CD4-positive, alpha-beta T cell (primary cell): ENCODE measurements at regions not wholly inside any gene's neighbourhood (a gene's known extent, or its start where the extent isn't known, plus 50 kb on each side); places are given as distances from the start of the nearest gene placed in this dataset.

Source experiments
- ATAC-seq: fragments of 200-7000 bp; cut with Tn5 transposase; one replicate; pipeline ENCODE4 v1.10.0; 2022; ENCODE audit warnings: mild to moderate bottlenecking; ENCODE audit not compliant: poor library complexity
- CTCF ChIA-PET: fragments of 350-600 bp; sonication (Branson Sonifier 250); formaldehyde crosslinking; loops from one replicate; lab custom pipeline; 2021; ENCODE audit warnings: antibody characterized with exemption, inconsistent platforms; lab: Charles Lee
- POLR2A ChIA-PET: fragments of 350-600 bp; sonication (Branson Sonifier 250); formaldehyde crosslinking; loops from one replicate; lab custom pipeline; 2021; ENCODE audit warnings: antibody characterized with exemption, inconsistent platforms; lab: Charles Lee
- DNase-seq, 14 experiments: peaks; one replicate each; pipeline ENCODE4 v3.0.0-alpha.2; 2013 to 2020; ENCODE audit warnings: mixed read lengths in 2 of 14
- H3K27ac ChIP-seq, 2 donors: one replicate each; pipeline versions ENCODE4 v1.5.1 to v1.7.0; 2013; ENCODE audit warnings: low read length in 2 of 2, low read depth in 1 of 2, mild to moderate bottlenecking in 1 of 2
- H3K27me3 ChIP-seq, 2 experiments: 1 replicate in 1 of 2; 2 replicates in 1 of 2; pipeline versions ENCODE4 v1.6.1 to v1.7.0; 2013; ENCODE audit warnings: low read length in 2 of 2, control low read depth in 1 of 2, mild to moderate bottlenecking in 1 of 2, moderate library complexity in 1 of 2; ENCODE audit not compliant: insufficient read depth in 2 of 2, control insufficient read depth in 1 of 2
- H3K36me3 ChIP-seq: one replicate; pipeline ENCODE4 v1.6.1; 2013; ENCODE audit warnings: low read length, control low read depth; ENCODE audit not compliant: insufficient read depth
- H3K4me1 ChIP-seq: one replicate; pipeline ENCODE4 v1.6.1; 2013; ENCODE audit warnings: low read length, control low read depth; ENCODE audit not compliant: insufficient read depth
- H3K4me3 ChIP-seq: one replicate; pipeline ENCODE4 v1.5.1; 2013; ENCODE audit warnings: mild to moderate bottlenecking, low read length, moderate library complexity
- H3K9me3 ChIP-seq, 2 experiments: 1 replicate in 1 of 2; 2 replicates in 1 of 2; pipeline versions ENCODE4 v1.6.1 to v1.7.0; 2013; ENCODE audit warnings: low read length in 2 of 2, mild to moderate bottlenecking in 2 of 2, control low read depth in 1 of 2, moderate library complexity in 1 of 2; ENCODE audit not compliant: control insufficient read depth in 1 of 2, insufficient read depth in 1 of 2
- H3K27ac Mint-ChIP-seq: one replicate; pipeline ENCODE4 v1.8.0; 2020; ENCODE audit warnings: mixed read lengths
- H3K27me3 Mint-ChIP-seq: one replicate; pipeline ENCODE4 v1.8.0; 2021; ENCODE audit warnings: mixed read lengths
- H3K36me3 Mint-ChIP-seq: one replicate; pipeline ENCODE4 v1.8.0; 2021; ENCODE audit warnings: low read depth, mixed read lengths
- H3K4me1 Mint-ChIP-seq: one replicate; pipeline ENCODE4 v1.8.0; 2021; ENCODE audit warnings: low read depth, mixed read lengths
- H3K4me3 Mint-ChIP-seq: one replicate; pipeline ENCODE4 v1.8.0; 2020; ENCODE audit warnings: mild to moderate bottlenecking, mixed read lengths
- H3K9me3 Mint-ChIP-seq: one replicate; pipeline ENCODE4 v1.8.0; 2020; ENCODE audit warnings: mixed read lengths
- intact Hi-C, 2 experiments: fragments of 100-400 bp; cut with DNase I in 1 of 2; cut with micrococcal nuclease in 1 of 2; formaldehyde crosslinking; loops; one replicate each; pipeline versions ENCODE4 v1.15.1 to v1.9.0; 2023 to 2025; cut with DNase I, micrococcal nuclease
- TF ChIP-seq, protein P1 (sequence below): fragments of 200-600 bp; IDR thresholded peaks from one replicate; pipeline ENCODE4 v1.8.0; 2022; ENCODE audit warnings: antibody characterized with exemption, mild to moderate bottlenecking

DNA sequence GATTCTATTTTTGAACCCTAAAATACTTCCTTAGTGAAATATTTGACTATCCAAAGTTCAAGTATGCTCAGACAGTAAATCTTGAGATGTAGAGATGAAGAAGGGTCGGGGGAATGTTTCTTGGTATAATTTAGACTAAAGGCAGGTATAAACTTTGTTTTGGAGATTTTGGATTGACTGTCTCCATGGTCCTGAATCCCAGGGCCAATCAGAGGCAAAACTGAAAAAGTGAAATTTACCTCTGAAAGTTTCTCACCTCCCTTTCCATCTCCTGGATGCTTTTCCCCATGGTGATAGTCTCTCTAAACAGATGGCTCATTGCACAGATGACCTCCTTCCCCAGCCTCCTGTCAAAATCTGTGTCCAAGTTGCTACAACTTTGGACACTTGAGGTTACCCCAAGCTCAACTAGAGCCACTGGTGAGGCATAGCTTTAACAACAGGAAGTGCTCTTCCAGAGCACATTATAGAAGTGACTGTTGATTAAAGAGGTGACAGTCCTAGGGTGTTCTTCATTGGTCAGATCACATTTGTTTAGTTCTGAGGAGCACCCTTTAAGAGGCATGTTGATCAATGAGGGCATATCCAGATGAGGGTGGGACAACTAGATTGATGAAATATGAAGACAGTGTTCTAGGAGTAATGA, 128.4 kb downstream of the AKAP11 start:
- no peak overlapping the region for H3K27ac Mint-ChIP-seq
- intact Hi-C loops = no loop called here
- H3K27me3 ChIP-seq = no peaks in the 10 kb centered on the region

DNA sequence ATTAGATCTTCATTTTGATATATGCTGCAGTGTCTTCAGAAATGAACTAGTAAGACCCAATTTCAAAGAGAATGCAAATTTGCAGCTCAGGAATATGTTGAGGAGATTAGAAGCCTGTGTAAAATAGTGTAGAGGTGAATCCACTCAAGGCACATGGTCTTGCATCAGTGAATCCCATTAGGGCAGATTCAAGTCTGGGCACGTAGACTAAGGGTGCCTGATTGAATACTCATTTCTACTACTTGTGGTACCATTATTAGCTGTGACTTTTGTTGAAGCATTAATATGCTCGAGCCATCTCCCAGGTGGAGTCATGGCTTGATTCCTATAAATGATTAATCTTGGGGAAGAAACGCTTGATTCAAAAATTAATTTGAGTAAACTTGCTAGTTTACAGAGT, 129.4 kb downstream of the AKAP11 start:
- Histone ChIP-seq H3K9me3 (no peaks in the 10 kb centered on the region), H3K36me3 (no peaks in the 10 kb centered on the region), H3K27ac (no peak overlapping the region), H3K27me3 (no peaks in the 10 kb centered on the region), H3K4me3 (no peak overlapping the region), H3K4me1 (peaks cover 18% of the 10 kb centered on the region)
- no peak overlapping the region for H3K4me3 Mint-ChIP-seq
- no peaks in the 10 kb centered on the region for H3K36me3 Mint-ChIP-seq
- H3K4me1 Mint-ChIP-seq = peaks cover 48% of the 10 kb centered on the region
- TF ChIP-seq, protein P1, sequence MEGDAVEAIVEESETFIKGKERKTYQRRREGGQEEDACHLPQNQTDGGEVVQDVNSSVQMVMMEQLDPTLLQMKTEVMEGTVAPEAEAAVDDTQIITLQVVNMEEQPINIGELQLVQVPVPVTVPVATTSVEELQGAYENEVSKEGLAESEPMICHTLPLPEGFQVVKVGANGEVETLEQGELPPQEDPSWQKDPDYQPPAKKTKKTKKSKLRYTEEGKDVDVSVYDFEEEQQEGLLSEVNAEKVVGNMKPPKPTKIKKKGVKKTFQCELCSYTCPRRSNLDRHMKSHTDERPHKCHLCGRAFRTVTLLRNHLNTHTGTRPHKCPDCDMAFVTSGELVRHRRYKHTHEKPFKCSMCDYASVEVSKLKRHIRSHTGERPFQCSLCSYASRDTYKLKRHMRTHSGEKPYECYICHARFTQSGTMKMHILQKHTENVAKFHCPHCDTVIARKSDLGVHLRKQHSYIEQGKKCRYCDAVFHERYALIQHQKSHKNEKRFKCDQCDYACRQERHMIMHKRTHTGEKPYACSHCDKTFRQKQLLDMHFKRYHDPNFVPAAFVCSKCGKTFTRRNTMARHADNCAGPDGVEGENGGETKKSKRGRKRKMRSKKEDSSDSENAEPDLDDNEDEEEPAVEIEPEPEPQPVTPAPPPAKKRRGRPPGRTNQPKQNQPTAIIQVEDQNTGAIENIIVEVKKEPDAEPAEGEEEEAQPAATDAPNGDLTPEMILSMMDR = no peak
- POLR2A ChIA-PET = no interaction called here
- no peaks in the 10 kb centered on the region for H3K27me3 Mint-ChIP-seq
- ATAC-seq (no peak), DNase-seq (no peak)
- CTCF ChIA-PET = no interaction called here
- no peaks in the 10 kb centered on the region for H3K9me3 Mint-ChIP-seq
- H3K27ac Mint-ChIP-seq = no peak overlapping the region
- intact Hi-C loops = no loop called here

More for the DNA sequence above, 128.4 kb downstream of the AKAP11 start:
- Histone ChIP-seq H3K27ac (no peak overlapping the region), H3K4me3 (no peak overlapping the region), H3K36me3 (no peaks in the 10 kb centered on the region), H3K9me3 (no peaks in the 10 kb centered on the region), H3K4me1 (peaks cover 20% of the 10 kb centered on the region)
- ATAC-seq (no peak), DNase-seq (no peak)
- H3K27me3 Mint-ChIP-seq = no peaks in the 10 kb centered on the region
- no peak overlapping the region for H3K4me3 Mint-ChIP-seq
- TF ChIP-seq, protein P1 = no peak
- no peaks in the 10 kb centered on the region for H3K36me3 Mint-ChIP-seq
- POLR2A ChIA-PET = no interaction called here
- H3K4me1 Mint-ChIP-seq = peaks cover 45% of the 10 kb centered on the region
- CTCF ChIA-PET = no interaction called here
- H3K9me3 Mint-ChIP-seq = no peaks in the 10 kb centered on the region

DNA sequence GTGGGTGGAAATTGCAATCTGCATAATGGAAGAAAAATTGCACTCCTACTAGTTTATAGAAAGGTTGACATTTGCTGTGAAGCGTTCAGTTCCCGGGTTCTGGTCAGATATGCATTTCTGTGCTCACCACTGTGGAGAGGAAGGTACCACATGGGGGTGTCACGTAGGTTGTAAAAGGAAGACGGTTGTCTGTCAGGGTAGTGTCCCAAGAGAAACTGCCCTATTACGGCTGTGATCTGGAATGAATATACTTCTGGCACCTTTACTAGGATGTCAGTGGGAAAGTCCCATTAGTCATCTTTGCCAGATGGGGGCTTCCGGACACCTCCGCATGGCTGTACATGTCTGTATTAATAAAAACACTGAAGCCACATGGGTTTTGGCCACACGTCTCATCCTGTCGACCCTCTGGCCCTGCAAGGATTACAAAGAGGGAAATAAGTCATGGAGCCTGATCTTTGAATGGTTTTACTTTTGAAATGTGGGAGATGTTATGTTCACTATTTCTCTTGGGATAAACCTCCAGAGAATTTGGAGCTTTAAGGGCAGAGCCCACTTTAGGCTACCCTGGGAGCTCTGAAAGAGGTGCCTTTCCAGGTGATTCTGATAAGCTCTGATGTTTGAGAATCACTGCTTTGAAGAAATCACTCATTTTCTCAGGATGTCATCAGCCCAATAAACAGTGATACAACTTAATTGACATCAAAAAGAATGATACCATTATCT, 133.9 kb downstream of the AKAP11 start:
- Mint-ChIP-seq H3K4me1 (peaks cover 25% of the 10 kb centered on the region), H3K9me3 (no peaks in the 10 kb centered on the region), H3K36me3 (no peaks in the 10 kb centered on the region), H3K27me3 (no peaks in the 10 kb centered on the region), H3K4me3 (no peak overlapping the region), H3K27ac (peak overlapping the region; percentile 53)
- TF ChIP-seq, protein P1 = no peak
- Histone ChIP-seq H3K27me3 (no peaks in the 10 kb centered on the region), H3K27ac (peak overlapping the region; percentile 31 to 33), H3K4me3 (no peak overlapping the region), H3K4me1 (peaks cover 12% of the 10 kb centered on the region), H3K9me3 (no peaks in the 10 kb centered on the region), H3K36me3 (no peaks in the 10 kb centered on the region)
- intact Hi-C loops = no loop called here
- ChIA-PET POLR2A (interaction anchor here (1.1 kb wide), 1 partner anchor 15 kb away, joined by 3 read pairs; no protein-coding TSS in a partner anchor), CTCF (no interaction called here)
- DNase-seq (peak in 6 of 14 experiments; percentile 6 to 75 (median 44)), ATAC-seq (peak; percentile 65)
